ENCODE measurements at regions not wholly inside any gene's neighbourhood (a gene's known extent, or its start where the extent isn't known, plus 50 kb on each side); places are given as distances from the start of the nearest gene placed in this dataset.

- DNase-seq, result no peak
Observed at GRCh38 chr20:11711214-11711613, 206.5 kb upstream of the BTBD3 start.

GRCh38 chr20:11712639-11713160, 205.0 kb upstream of the BTBD3 start:
- DNase-seq, result no peak

GRCh38 chr20:11714886-11715285, 202.8 kb upstream of the BTBD3 start:
- no peak for DNase-seq

- DNase-seq, result no peak
Observed at GRCh38 chr20:11716239-11716944, 201.3 kb upstream of the BTBD3 start.

- DNase-seq, result no peak
Observed at GRCh38 chr20:11716945-11717248, 200.8 kb upstream of the BTBD3 start.

- DNase-seq, result no peak
Observed at GRCh38 chr20:11717562-11717961, 200.1 kb upstream of the BTBD3 start.

GRCh38 chr20:11718474-11719094, 199.1 kb upstream of the BTBD3 start:
- DNase-seq, result no peak

- DNase-seq, result no peak
Observed at GRCh38 chr20:11719153-11719552, 198.5 kb upstream of the BTBD3 start.

- no peak for DNase-seq
Observed at GRCh38 chr20:11721411-11721810, 196.3 kb upstream of the BTBD3 start.

- DNase-seq, result no peak
Observed at GRCh38 chr20:11724097-11724496, 193.6 kb upstream of the BTBD3 start.

GRCh38 chr20:11726026-11726425, 191.7 kb upstream of the BTBD3 start:
- DNase-seq, result no peak

GRCh38 chr20:11727708-11728107, 190.0 kb upstream of the BTBD3 start:
- DNase-seq, result no peak

GRCh38 chr20:11728937-11729336, 188.8 kb upstream of the BTBD3 start:
- DNase-seq, result no peak

- DNase-seq, result no peak
Observed at GRCh38 chr20:11729806-11730205, 187.9 kb upstream of the BTBD3 start.

GRCh38 chr20:11734431-11734830, 183.3 kb upstream of the BTBD3 start:
- DNase-seq, result no peak

GRCh38 chr20:11738852-11739251, 178.8 kb upstream of the BTBD3 start:
- DNase-seq, result no peak

GRCh38 chr20:11740975-11741374, 176.7 kb upstream of the BTBD3 start:
- DNase-seq, result no peak

GRCh38 chr20:11745145-11745544, 172.5 kb upstream of the BTBD3 start:
- no peak for DNase-seq

- no peak for DNase-seq
Observed at GRCh38 chr20:11748436-11748835, 169.3 kb upstream of the BTBD3 start.

- DNase-seq, result no peak
Observed at GRCh38 chr20:11752336-11752735, 165.4 kb upstream of the BTBD3 start.

GRCh38 chr20:11753155-11753554, 164.5 kb upstream of the BTBD3 start:
- no peak for DNase-seq

GRCh38 chr20:11754451-11754850, 163.2 kb upstream of the BTBD3 start:
- DNase-seq, result no peak

GRCh38 chr20:11755071-11755841, 162.4 kb upstream of the BTBD3 start:
- peak; percentile 59 for DNase-seq

- DNase-seq, result no peak
Observed at GRCh38 chr20:11761497-11761896, 156.2 kb upstream of the BTBD3 start.
